ENCODE measurements at regions not wholly inside any gene's neighbourhood (a gene's known extent, or its start where the extent isn't known, plus 50 kb on each side); places are given as distances from the start of the nearest gene placed in this dataset.

DNA sequence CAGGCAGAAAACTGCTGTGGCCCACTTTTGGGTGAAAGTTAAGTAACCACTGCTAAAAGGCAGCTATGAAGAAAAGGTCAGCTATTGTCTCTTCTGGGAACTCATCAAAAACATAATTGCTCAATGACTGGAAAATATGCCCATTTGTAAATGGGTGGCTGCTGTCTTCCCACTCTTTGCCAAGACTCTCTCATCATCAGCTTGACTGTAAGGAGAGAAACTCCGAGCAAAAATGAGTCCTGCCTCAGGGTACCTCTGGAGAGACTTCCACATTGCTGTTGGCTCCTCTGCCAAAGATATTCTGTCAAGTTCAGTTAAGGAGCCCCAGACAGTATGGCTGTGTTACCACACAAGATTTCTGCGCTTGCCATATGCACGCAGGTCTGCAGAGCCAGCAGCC, 138.7 kb downstream of the BBOX1 start:
- TF ChIP-seq POLR2AphosphoS5 (IDR thresholded peaks at IDR 0.05; ENCODE audit: borderline replicate concordance, low read depth, low read length) = no peak
- no peak for TF ChIP-seq EZH2 (IDR thresholded peaks at IDR 0.05)

Data from SK-N-MC (cell line).